CD4-positive, alpha-beta T cell (primary cell): ENCODE measurements at regions not wholly inside any gene's neighbourhood (a gene's known extent, or its start where the extent isn't known, plus 50 kb on each side); places are given as distances from the start of the nearest gene placed in this dataset.

Experiments used
- ATAC-seq: fragments of 200-7000 bp; cut with Tn5 transposase; one replicate; pipeline ENCODE4 v1.10.0; 2022; ENCODE audit warnings: mild to moderate bottlenecking; ENCODE audit not compliant: poor library complexity
- CTCF ChIA-PET: fragments of 350-600 bp; sonication (Branson Sonifier 250); formaldehyde crosslinking; loops from one replicate; lab custom pipeline; 2021; ENCODE audit warnings: antibody characterized with exemption, inconsistent platforms; lab: Charles Lee
- POLR2A ChIA-PET: fragments of 350-600 bp; sonication (Branson Sonifier 250); formaldehyde crosslinking; loops from one replicate; lab custom pipeline; 2021; ENCODE audit warnings: antibody characterized with exemption, inconsistent platforms; lab: Charles Lee
- DNase-seq, 14 experiments: peaks; one replicate each; pipeline ENCODE4 v3.0.0-alpha.2; 2013 to 2020; ENCODE audit warnings: mixed read lengths in 2 of 14
- H3K27ac ChIP-seq, 2 donors: one replicate each; pipeline versions ENCODE4 v1.5.1 to v1.7.0; 2013; ENCODE audit warnings: low read length in 2 of 2, low read depth in 1 of 2, mild to moderate bottlenecking in 1 of 2
- H3K27me3 ChIP-seq, 2 experiments: 1 replicate in 1 of 2; 2 replicates in 1 of 2; pipeline versions ENCODE4 v1.6.1 to v1.7.0; 2013; ENCODE audit warnings: low read length in 2 of 2, control low read depth in 1 of 2, mild to moderate bottlenecking in 1 of 2, moderate library complexity in 1 of 2; ENCODE audit not compliant: insufficient read depth in 2 of 2, control insufficient read depth in 1 of 2
- H3K36me3 ChIP-seq: one replicate; pipeline ENCODE4 v1.6.1; 2013; ENCODE audit warnings: low read length, control low read depth; ENCODE audit not compliant: insufficient read depth
- H3K4me1 ChIP-seq: one replicate; pipeline ENCODE4 v1.6.1; 2013; ENCODE audit warnings: low read length, control low read depth; ENCODE audit not compliant: insufficient read depth
- H3K4me3 ChIP-seq: one replicate; pipeline ENCODE4 v1.5.1; 2013; ENCODE audit warnings: mild to moderate bottlenecking, low read length, moderate library complexity
- H3K9me3 ChIP-seq, 2 experiments: 1 replicate in 1 of 2; 2 replicates in 1 of 2; pipeline versions ENCODE4 v1.6.1 to v1.7.0; 2013; ENCODE audit warnings: low read length in 2 of 2, mild to moderate bottlenecking in 2 of 2, control low read depth in 1 of 2, moderate library complexity in 1 of 2; ENCODE audit not compliant: control insufficient read depth in 1 of 2, insufficient read depth in 1 of 2
- H3K27ac Mint-ChIP-seq: one replicate; pipeline ENCODE4 v1.8.0; 2020; ENCODE audit warnings: mixed read lengths
- H3K27me3 Mint-ChIP-seq: one replicate; pipeline ENCODE4 v1.8.0; 2021; ENCODE audit warnings: mixed read lengths
- H3K36me3 Mint-ChIP-seq: one replicate; pipeline ENCODE4 v1.8.0; 2021; ENCODE audit warnings: low read depth, mixed read lengths
- H3K4me1 Mint-ChIP-seq: one replicate; pipeline ENCODE4 v1.8.0; 2021; ENCODE audit warnings: low read depth, mixed read lengths
- H3K4me3 Mint-ChIP-seq: one replicate; pipeline ENCODE4 v1.8.0; 2020; ENCODE audit warnings: mild to moderate bottlenecking, mixed read lengths
- H3K9me3 Mint-ChIP-seq: one replicate; pipeline ENCODE4 v1.8.0; 2020; ENCODE audit warnings: mixed read lengths
- intact Hi-C, 2 experiments: fragments of 100-400 bp; cut with DNase I in 1 of 2; cut with micrococcal nuclease in 1 of 2; formaldehyde crosslinking; loops; one replicate each; pipeline versions ENCODE4 v1.15.1 to v1.9.0; 2023 to 2025; cut with DNase I, micrococcal nuclease
- TF ChIP-seq, protein P1 (sequence below): fragments of 200-600 bp; IDR thresholded peaks from one replicate; pipeline ENCODE4 v1.8.0; 2022; ENCODE audit warnings: antibody characterized with exemption, mild to moderate bottlenecking

DNA sequence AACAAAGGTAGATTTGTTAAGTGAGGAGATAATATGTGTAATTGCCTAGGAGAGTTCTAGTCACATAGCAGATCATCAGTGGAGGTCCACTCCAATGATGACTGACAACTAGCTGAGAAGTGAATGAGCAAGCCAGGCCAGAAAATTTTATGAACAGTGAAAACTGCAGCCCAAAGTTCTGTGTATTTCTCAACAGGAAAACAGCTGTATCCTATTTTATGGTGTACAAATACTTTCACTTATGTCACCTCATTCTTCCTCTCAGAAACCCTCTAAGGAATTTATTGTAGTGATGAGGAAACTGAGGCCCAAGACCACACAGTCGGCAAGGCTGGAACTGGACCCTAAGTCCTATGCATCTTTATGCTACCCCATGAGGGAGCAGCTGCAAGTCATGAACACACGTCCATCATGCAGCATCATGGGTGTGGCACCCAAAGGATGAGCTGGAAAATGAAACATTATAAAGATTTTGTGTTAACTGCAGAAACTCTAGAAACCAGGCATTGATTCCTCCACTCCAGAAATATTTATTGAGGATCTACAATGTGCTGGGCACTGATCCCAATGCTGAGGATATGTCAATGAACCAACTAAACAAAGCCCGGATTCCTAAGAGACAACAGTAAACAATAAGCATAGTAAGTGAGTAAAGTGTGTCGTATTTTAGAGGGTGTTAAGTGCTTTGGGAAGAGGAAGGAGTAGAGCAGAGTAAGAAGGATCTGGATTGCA, 99.5 kb upstream of the DUSP10 start:
- Mint-ChIP-seq H3K27ac (no peak overlapping the region), H3K27me3 (no peaks in the 10 kb centered on the region), H3K4me3 (no peak overlapping the region), H3K4me1 (peaks cover 19% of the 10 kb centered on the region), H3K9me3 (no peaks in the 10 kb centered on the region), H3K36me3 (no peaks in the 10 kb centered on the region)
- POLR2A ChIA-PET: no interaction called here
- TF ChIP-seq, protein P1, sequence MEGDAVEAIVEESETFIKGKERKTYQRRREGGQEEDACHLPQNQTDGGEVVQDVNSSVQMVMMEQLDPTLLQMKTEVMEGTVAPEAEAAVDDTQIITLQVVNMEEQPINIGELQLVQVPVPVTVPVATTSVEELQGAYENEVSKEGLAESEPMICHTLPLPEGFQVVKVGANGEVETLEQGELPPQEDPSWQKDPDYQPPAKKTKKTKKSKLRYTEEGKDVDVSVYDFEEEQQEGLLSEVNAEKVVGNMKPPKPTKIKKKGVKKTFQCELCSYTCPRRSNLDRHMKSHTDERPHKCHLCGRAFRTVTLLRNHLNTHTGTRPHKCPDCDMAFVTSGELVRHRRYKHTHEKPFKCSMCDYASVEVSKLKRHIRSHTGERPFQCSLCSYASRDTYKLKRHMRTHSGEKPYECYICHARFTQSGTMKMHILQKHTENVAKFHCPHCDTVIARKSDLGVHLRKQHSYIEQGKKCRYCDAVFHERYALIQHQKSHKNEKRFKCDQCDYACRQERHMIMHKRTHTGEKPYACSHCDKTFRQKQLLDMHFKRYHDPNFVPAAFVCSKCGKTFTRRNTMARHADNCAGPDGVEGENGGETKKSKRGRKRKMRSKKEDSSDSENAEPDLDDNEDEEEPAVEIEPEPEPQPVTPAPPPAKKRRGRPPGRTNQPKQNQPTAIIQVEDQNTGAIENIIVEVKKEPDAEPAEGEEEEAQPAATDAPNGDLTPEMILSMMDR: no peak
- Histone ChIP-seq H3K27ac (no peak overlapping the region), H3K9me3 (no peaks in the 10 kb centered on the region), H3K36me3 (no peaks in the 10 kb centered on the region), H3K27me3 (no peaks in the 10 kb centered on the region), H3K4me3 (no peak overlapping the region), H3K4me1 (peaks cover 20% of the 10 kb centered on the region)
- no peak for DNase-seq
- CTCF ChIA-PET: no interaction called here
- ATAC-seq: no peak
- intact Hi-C loops: no loop called here

DNA sequence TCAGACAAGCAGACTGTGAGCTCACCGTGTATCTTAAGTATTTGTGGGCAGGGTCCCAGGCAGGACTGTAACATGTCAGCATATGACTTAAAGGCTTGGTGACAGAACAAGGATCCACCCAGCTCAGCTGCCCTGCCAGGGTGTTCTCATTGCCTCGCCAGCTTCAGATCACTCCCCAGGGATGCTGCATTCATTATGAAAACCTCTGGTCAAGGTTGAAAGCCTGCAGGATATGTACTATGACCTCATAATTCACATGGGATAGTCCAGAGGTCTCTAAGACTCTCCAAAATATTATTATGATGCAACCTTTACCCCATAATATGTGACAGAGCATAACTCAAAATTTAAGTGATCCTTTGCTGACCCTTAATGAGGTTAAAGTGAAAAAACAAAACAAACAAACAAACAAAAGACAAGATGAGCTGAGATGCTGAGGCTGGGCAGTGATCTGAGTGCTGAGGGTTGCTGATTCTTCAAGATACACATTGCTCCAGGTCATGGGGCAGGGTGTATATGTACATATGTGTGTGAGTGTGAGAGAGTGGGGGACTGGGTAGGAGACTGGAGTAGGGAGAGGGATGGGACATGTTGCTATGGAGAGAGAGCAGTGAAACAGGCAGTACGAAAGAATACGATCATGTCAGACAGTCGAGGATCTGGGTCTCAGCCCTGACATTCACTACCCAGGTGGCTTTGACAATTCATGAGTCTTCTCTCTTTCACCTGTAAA, 98.8 kb upstream of the DUSP10 start:
- H3K27ac ChIP-seq: no peak overlapping the region
- ChIA-PET POLR2A (no interaction called here), CTCF (no interaction called here)
- peaks cover 19% of the 10 kb centered on the region for H3K4me1 Mint-ChIP-seq
- no peaks in the 10 kb centered on the region for H3K9me3 Mint-ChIP-seq
- peaks cover 20% of the 10 kb centered on the region for H3K4me1 ChIP-seq
- no peaks in the 10 kb centered on the region for H3K9me3 ChIP-seq
- no peaks in the 10 kb centered on the region for H3K36me3 ChIP-seq
- H3K27me3 ChIP-seq: no peaks in the 10 kb centered on the region
- intact Hi-C loops: no loop called here
- no peak overlapping the region for H3K4me3 ChIP-seq
- H3K27me3 Mint-ChIP-seq: no peaks in the 10 kb centered on the region
- H3K4me3 Mint-ChIP-seq: no peak overlapping the region
- H3K36me3 Mint-ChIP-seq: no peaks in the 10 kb centered on the region
- no peak overlapping the region for H3K27ac Mint-ChIP-seq
- no peak for ATAC-seq
- no peak for DNase-seq
- TF ChIP-seq, protein P1: no peak

DNA sequence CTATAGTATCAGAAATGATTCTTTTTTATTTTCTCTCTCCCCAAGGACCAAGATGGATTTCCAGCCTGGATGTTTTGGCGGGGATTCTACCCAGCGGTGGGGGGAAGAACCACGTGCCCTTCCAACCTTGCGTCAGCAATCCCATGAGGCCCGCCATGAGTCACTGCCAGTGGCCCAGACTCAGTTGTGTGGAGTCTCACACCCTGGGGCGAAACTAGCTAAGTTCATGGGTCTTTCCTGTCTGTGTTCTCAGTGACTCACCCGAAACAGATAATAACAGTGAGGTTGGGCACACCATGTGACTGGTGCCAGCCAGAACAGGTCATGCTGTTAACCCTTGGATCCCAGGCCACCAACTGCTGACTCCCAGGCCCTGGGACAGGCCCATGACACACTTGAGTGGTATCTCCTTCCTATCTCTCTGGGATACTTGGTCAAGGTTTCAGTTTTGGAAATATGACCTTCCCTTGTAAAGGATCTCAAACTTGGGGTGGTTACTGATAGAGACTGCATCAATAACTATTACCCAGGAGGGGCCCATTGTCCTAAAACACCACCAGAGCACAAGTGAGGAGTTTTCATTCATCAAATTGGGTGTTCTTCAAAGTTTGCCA, 98.0 kb upstream of the DUSP10 start:
- Histone ChIP-seq H3K27ac (no peak overlapping the region), H3K27me3 (no peaks in the 10 kb centered on the region), H3K4me1 (peaks cover 20% of the 10 kb centered on the region), H3K9me3 (no peaks in the 10 kb centered on the region), H3K36me3 (no peaks in the 10 kb centered on the region), H3K4me3 (no peak overlapping the region)
- Mint-ChIP-seq H3K4me3 (no peak overlapping the region), H3K27ac (no peak overlapping the region), H3K27me3 (no peaks in the 10 kb centered on the region), H3K4me1 (peaks cover 19% of the 10 kb centered on the region), H3K9me3 (no peaks in the 10 kb centered on the region), H3K36me3 (no peaks in the 10 kb centered on the region)
- intact Hi-C loops: loop anchor here in 1 of 2 experiments (10.0 kb wide), 1 partner anchor 55 kb away; no protein-coding TSS in a partner anchor
- ChIA-PET POLR2A (no interaction called here), CTCF (no interaction called here)
- TF ChIP-seq, protein P1: no peak
- DNase-seq: peak in 13 of 14 experiments; percentile 12 to 83 (median 41)
- peak; percentile 74 for ATAC-seq
